Fibroblast of lung (primary cell): ENCODE measurements at regions not wholly inside any gene's neighbourhood (a gene's known extent, or its start where the extent isn't known, plus 50 kb on each side); places are given as distances from the start of the nearest gene placed in this dataset.

ENCODE experiments used
- DNase-seq, 2 donors: peaks; one replicate each; pipeline versions ENCODE4 v3.0.0 to v3.0.0-alpha.2; 2010; ENCODE audit warnings: low read depth in 2 of 2
- H2AFZ ChIP-seq: 2 replicates; pipeline ENCODE4 v1.5.1; 2012; ENCODE audit warnings: low read length, control low read depth, inconsistent platforms
- H3K27ac ChIP-seq: 2 replicates; pipeline ENCODE4 v1.5.1; 2011; ENCODE audit warnings: low read length, control low read depth; ENCODE audit not compliant: insufficient read depth
- H3K27me3 ChIP-seq: 2 replicates; pipeline ENCODE4 v1.5.1; 2011; ENCODE audit warnings: mild to moderate bottlenecking, low read length; ENCODE audit not compliant: control insufficient read depth, insufficient read depth
- H3K36me3 ChIP-seq: 2 replicates; pipeline ENCODE4 v1.5.1; 2011; ENCODE audit warnings: low read length; ENCODE audit not compliant: control insufficient read depth, insufficient read depth
- H3K4me1 ChIP-seq: 2 replicates; pipeline ENCODE4 v1.5.1; 2011; ENCODE audit warnings: low read length; ENCODE audit not compliant: control insufficient read depth, insufficient read depth; ENCODE audit errors: extremely low read depth
- H3K4me2 ChIP-seq: 2 replicates; pipeline ENCODE4 v1.5.1; 2011; ENCODE audit warnings: low read length, control low read depth; ENCODE audit not compliant: insufficient read depth; ENCODE audit errors: extremely low read depth
- H3K4me3 ChIP-seq, 4 experiments: fragments of 200-600 bp in 1 of 4; sonication (generic) in 1 of 4; replicated peaks in 1 of 4; 2 replicates each; pipeline ENCODE4 v1.5.1; 2011 to 2016; ENCODE audit warnings: low read length in 4 of 4, low read depth in 3 of 4, mild to moderate bottlenecking in 3 of 4, control low read depth in 2 of 4, inconsistent platforms in 1 of 4, mixed read lengths in 1 of 4; ENCODE audit not compliant: insufficient read depth in 1 of 4; ENCODE audit errors: control extremely low read depth in 1 of 4
- H3K79me2 ChIP-seq: 2 replicates; pipeline ENCODE4 v1.5.1; 2012; ENCODE audit warnings: mild to moderate bottlenecking, low read length, inconsistent platforms; ENCODE audit not compliant: control insufficient read depth, insufficient read depth
- H3K9ac ChIP-seq: 2 replicates; pipeline ENCODE4 v1.5.1; 2011; ENCODE audit warnings: mild to moderate bottlenecking, low read length, control low read depth; ENCODE audit not compliant: insufficient read depth
- H3K9me3 ChIP-seq: 2 replicates; pipeline ENCODE4 v1.5.1; 2012; ENCODE audit warnings: low read depth, low read length; ENCODE audit not compliant: control insufficient read depth, insufficient read depth
- H4K20me1 ChIP-seq: 2 replicates; pipeline ENCODE4 v1.5.1; 2011; ENCODE audit warnings: low read length; ENCODE audit not compliant: control insufficient read depth, insufficient read depth; ENCODE audit errors: extremely low read depth
- CTCF ChIP-seq, 2 donors: IDR thresholded peaks in 1 of 2; conservative IDR thresholded peaks in 1 of 2; 1 replicate in 1 of 2; 2 replicates in 1 of 2; pipeline ENCODE4 v1.5.1; 2011 to 2012; ENCODE audit warnings: low read length in 2 of 2, control low read depth in 1 of 2, inconsistent platforms in 1 of 2, low read depth in 1 of 2, mild to moderate bottlenecking in 1 of 2
- EZH2 ChIP-seq: IDR thresholded peaks from 2 replicates; pipeline ENCODE4 v1.5.1; 2012; ENCODE audit warnings: low read length, control low read depth, mild to moderate bottlenecking; ENCODE audit errors: missing control alignments

GRCh38 chr17:31588034-31588433 is 196.6 kb downstream of the RAB11FIP4 start:
- TF ChIP-seq EZH2 (no peak), CTCF (conservative IDR thresholded peaks at IDR 0.05 in 1 of 2, IDR thresholded peaks at IDR 0.05 in 1 of 2; ENCODE audit: low read depth in 1 of 2, low read length in 2 of 2) (no peak)
- no peaks in the 10 kb centered on the region for H4K20me1 ChIP-seq
- no peaks in the 10 kb centered on the region for H3K27me3 ChIP-seq
- H3K4me3 ChIP-seq, result no peak overlapping the region
- peaks cover 5% of the 10 kb centered on the region for H3K36me3 ChIP-seq
- H3K9ac ChIP-seq, result no peak overlapping the region
- H3K4me1 ChIP-seq, result no peaks in the 10 kb centered on the region
- no peaks in the 10 kb centered on the region for H3K9me3 ChIP-seq
- H2AFZ ChIP-seq, result no peak overlapping the region
- no peak overlapping the region for H3K27ac ChIP-seq
- no peak for DNase-seq
- peaks cover 18% of the 10 kb centered on the region for H3K79me2 ChIP-seq
- no peak overlapping the region for H3K4me2 ChIP-seq
